GM10266 (cell line): ENCODE measurements at regions not wholly inside any gene's neighbourhood (a gene's known extent, or its start where the extent isn't known, plus 50 kb on each side); places are given as distances from the start of the nearest gene placed in this dataset.

Experiments
- DNase-seq: peaks from one replicate; pipeline ENCODE4 v3.0.0; 2012; ENCODE audit errors: extremely low spot score
- TF ChIP-seq, protein P1 (sequence below): IDR thresholded peaks from 2 replicates; pipeline ENCODE4 v1.5.1; 2012; ENCODE audit warnings: mild to moderate bottlenecking, low read depth; ENCODE audit not compliant: control insufficient read depth, insufficient read depth; ENCODE audit errors: missing control alignments

DNA sequence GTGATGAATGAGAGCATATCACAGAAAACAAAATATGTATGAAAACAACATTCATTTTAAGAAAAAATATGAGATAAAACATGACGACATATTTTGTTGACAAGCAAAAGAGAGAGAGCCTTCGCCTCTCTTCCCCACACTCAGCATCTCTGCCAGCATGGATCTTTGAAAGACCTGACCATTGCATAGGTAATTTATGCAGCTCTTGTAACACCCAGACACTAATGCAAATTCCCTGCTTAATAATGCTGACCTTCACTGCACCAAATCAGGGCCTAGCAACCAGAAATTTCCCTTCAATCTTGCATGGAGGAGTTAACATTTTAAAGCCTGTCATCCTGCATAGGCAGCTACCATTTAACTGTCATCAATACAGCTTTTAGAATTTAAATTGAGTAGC, 50.0 kb upstream of the CNR1 start:
- no peak for DNase-seq
- TF ChIP-seq, protein P1, sequence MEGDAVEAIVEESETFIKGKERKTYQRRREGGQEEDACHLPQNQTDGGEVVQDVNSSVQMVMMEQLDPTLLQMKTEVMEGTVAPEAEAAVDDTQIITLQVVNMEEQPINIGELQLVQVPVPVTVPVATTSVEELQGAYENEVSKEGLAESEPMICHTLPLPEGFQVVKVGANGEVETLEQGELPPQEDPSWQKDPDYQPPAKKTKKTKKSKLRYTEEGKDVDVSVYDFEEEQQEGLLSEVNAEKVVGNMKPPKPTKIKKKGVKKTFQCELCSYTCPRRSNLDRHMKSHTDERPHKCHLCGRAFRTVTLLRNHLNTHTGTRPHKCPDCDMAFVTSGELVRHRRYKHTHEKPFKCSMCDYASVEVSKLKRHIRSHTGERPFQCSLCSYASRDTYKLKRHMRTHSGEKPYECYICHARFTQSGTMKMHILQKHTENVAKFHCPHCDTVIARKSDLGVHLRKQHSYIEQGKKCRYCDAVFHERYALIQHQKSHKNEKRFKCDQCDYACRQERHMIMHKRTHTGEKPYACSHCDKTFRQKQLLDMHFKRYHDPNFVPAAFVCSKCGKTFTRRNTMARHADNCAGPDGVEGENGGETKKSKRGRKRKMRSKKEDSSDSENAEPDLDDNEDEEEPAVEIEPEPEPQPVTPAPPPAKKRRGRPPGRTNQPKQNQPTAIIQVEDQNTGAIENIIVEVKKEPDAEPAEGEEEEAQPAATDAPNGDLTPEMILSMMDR = no peak
